HepG2 (cell line): ENCODE measurements at regions not wholly inside any gene's neighbourhood (a gene's known extent, or its start where the extent isn't known, plus 50 kb on each side); places are given as distances from the start of the nearest gene placed in this dataset.
A peak's percentile ranks its signal among the peaks of the same experiment; 100 is the strongest.

Experiments
- ATAC-seq: fragments of 200-7000 bp; cut with Tn5 transposase; 3 replicates; pipeline ENCODE4 v1.9.1; 2020; ENCODE audit warnings: mild to moderate bottlenecking, moderate library complexity
- BruUV-seq: library from RNA; stranded (reverse); fragments of 400-500 nt; replicated peaks from 2 replicates; lab custom pipeline; 2021; lab: Mats Ljungman, UMichigan
- CTCF ChIA-PET: fragments of 300-600 bp; formaldehyde crosslinking; extraction: SDS; loops from one replicate; lab custom pipeline; 2021; ENCODE audit warnings: low total read pairs, inconsistent platforms, low intra/inter-chr PET ratio; lab: Yijun Ruan, JAX
- POLR2A ChIA-PET: fragments of 350-600 bp; sonication (Branson Sonifier 250); formaldehyde crosslinking; loops from one replicate; lab custom pipeline; 2020; ENCODE audit warnings: antibody characterized with exemption, inconsistent platforms; lab: Yijun Ruan, JAX
- DNase-seq: peaks from one replicate; pipeline ENCODE4 v3.0.0-alpha.2; 2015; ENCODE audit warnings: low spot score
- FAIRE-seq: peaks from 3 replicates; lab custom pipeline; 2011; peaks lifted over from hg19 to GRCh38; lab: Jason Lieb, UNC
- H2AFZ ChIP-seq: one replicate; pipeline ENCODE4 v1.6.1; 2011; ENCODE audit warnings: low read length, inconsistent platforms
- H3K27ac ChIP-seq: fragments of 300-600 bp; 3 replicates; pipeline ENCODE4 v1.8.0; 2011; ENCODE audit warnings: mixed run types, mild to moderate bottlenecking, mixed read lengths, low read length, inconsistent platforms; ENCODE audit not compliant: insufficient read depth; ENCODE audit errors: extremely low read length
- H3K27me3 ChIP-seq, 2 experiments: fragments of 200-600 bp in 1 of 2; 2 replicates in 1 of 2; 3 replicates in 1 of 2; pipeline versions ENCODE4 v1.6.0 to v1.8.0; 2011; ENCODE audit warnings: low read length in 2 of 2, mild to moderate bottlenecking in 2 of 2, moderate library complexity in 2 of 2, inconsistent platforms in 1 of 2; ENCODE audit not compliant: insufficient read depth in 2 of 2, control insufficient read depth in 1 of 2
- H3K36me3 ChIP-seq, 2 experiments: fragments of 200-600 bp in 1 of 2; replicated peaks in 1 of 2; 2 replicates in 1 of 2; 3 replicates in 1 of 2; pipeline versions ENCODE4 v1.5.1 to v1.8.0; 2011; ENCODE audit warnings: low read length in 2 of 2, inconsistent platforms in 1 of 2; ENCODE audit not compliant: insufficient read depth in 2 of 2, control insufficient read depth in 1 of 2
- H3K4me1 ChIP-seq: 2 replicates; pipeline ENCODE4 v1.5.1; 2012; ENCODE audit warnings: low read length, inconsistent platforms; ENCODE audit not compliant: insufficient read depth
- H3K4me2 ChIP-seq: 2 replicates; pipeline ENCODE4 v1.6.0; 2011; ENCODE audit warnings: low read depth, low read length, inconsistent platforms
- H3K4me3 ChIP-seq, 3 experiments: fragments of 200-600 bp in 1 of 3; sonication (generic), shearing (Covaris generic) in 1 of 3; replicated peaks in 1 of 3; 2 replicates each; pipeline ENCODE4 v1.5.1; 2011 to 2016; ENCODE audit warnings: low read length in 3 of 3, inconsistent platforms in 2 of 3, low read depth in 2 of 3, mild to moderate bottlenecking in 2 of 3, control low read depth in 1 of 3, mixed read lengths in 1 of 3; ENCODE audit not compliant: insufficient read depth in 1 of 3
- H3K79me2 ChIP-seq: one replicate; pipeline ENCODE4 v1.6.1; 2011; ENCODE audit warnings: low read length, inconsistent platforms; ENCODE audit not compliant: insufficient read depth
- H3K9ac ChIP-seq: 2 replicates; pipeline ENCODE4 v1.6.0; 2011; ENCODE audit warnings: mild to moderate bottlenecking, low read depth, low read length, inconsistent platforms; ENCODE audit not compliant: insufficient read depth
- H3K9me3 ChIP-seq: 2 replicates; pipeline ENCODE4 v1.5.1; 2012; ENCODE audit warnings: mild to moderate bottlenecking, low read length
- H4K20me1 ChIP-seq: 2 replicates; pipeline ENCODE4 v1.6.0; 2011; ENCODE audit warnings: inconsistent platforms, mild to moderate bottlenecking, low read length, moderate library complexity; ENCODE audit not compliant: insufficient read depth
- HNRNPK ChIP-seq: fragments of 200-400 bp; formaldehyde crosslinking; IDR thresholded peaks from 2 replicates; pipeline ENCODE4 v1.6.1; 2018; ENCODE audit warnings: low read length, low read depth, moderate library complexity, mild to moderate bottlenecking; ENCODE audit not compliant: poor library complexity, severe bottlenecking
- MAFF ChIP-seq: IDR thresholded peaks from 2 replicates; pipeline ENCODE4 v1.6.1; 2011; ENCODE audit warnings: low read depth, low read length, improper control_type of control experiment
- PRPF4 ChIP-seq: fragments of 200-400 bp; formaldehyde crosslinking; IDR thresholded peaks from 2 replicates; pipeline ENCODE4 v1.6.1; 2016; ENCODE audit warnings: low read length, low read depth; ENCODE audit not compliant: poor library complexity, severe bottlenecking
- ZFAT ChIP-seq: sonication (generic); formaldehyde crosslinking; conservative IDR thresholded peaks from 2 replicates; pipeline ENCODE4 v1.8.1; 2023; ENCODE audit warnings: missing genetic modification reagents, inconsistent platforms
- ZNF10 ChIP-seq: sonication (generic); formaldehyde crosslinking; IDR thresholded peaks from 2 replicates; pipeline ENCODE4 v1.4.0; 2020; ENCODE audit warnings: mild to moderate bottlenecking, low read depth, missing genetic modification reagents, borderline replicate concordance
- ZNF24 ChIP-seq: fragments of 450-650 bp; IDR thresholded peaks from 2 replicates; pipeline ENCODE4 v1.6.1; 2017; ENCODE audit warnings: antibody characterized with exemption, mild to moderate bottlenecking
- ZNF615 ChIP-seq: sonication (generic); formaldehyde crosslinking; IDR thresholded peaks from 2 replicates; pipeline ENCODE4 v1.5.0; 2020; ENCODE audit warnings: mild to moderate bottlenecking, missing genetic modification reagents, borderline replicate concordance
- ZNF878 ChIP-seq: sonication (generic); formaldehyde crosslinking; IDR thresholded peaks from 2 replicates; pipeline ENCODE4 v1.8.1; 2023; ENCODE audit warnings: mild to moderate bottlenecking, missing genetic modification reagents, moderate library complexity
- WGBS: methylation state at CpG from one replicate; pipeline ENCODE4 v1.1.6; 2017; ENCODE audit warnings: low lambda C conversion rate; 5-methylcytosine and 5-hydroxymethylcytosine counted together
- in situ Hi-C: cut with HindIII; loops from 2 replicates; pipeline ENCODE4 v1.10.0; 2017; ENCODE audit warnings: low pct_unique_long_range_greater_than_20kb; ENCODE audit not compliant: extremely low pct_ligation_motif_present
- intact Hi-C: fragments of 100-400 bp; cut with micrococcal nuclease; formaldehyde crosslinking; loops from one replicate; pipeline ENCODE4 v1.10.0; 2022; ENCODE audit not compliant: unreplicated experiment
- TF ChIP-seq, protein P1 (sequence below): sonication (generic); formaldehyde crosslinking; IDR thresholded peaks from 2 replicates; pipeline ENCODE4 v1.8.0; 2022; ENCODE audit warnings: missing genetic modification reagents, mild to moderate bottlenecking, inconsistent platforms, borderline replicate concordance

DNA sequence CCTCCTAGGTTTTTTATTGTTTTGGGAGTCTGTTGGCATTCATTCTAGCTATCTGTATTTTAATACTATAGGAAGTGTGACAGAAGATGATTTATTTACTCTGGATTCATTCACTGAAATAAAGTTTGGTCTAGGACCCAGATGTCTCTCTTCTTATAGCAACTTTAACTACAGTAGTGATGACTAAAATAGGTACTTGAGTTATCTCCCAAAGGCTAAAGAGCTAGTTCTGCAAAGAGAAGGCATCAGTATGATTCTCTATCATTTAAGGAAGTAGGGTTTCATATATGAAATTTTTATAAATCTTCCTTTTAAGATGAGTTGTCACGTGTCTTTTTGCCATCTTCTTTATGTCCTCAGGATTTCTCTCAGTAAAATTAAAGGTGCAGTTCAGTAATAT lies 507.4 kb downstream of the KCTD12 start:
- H3K4me1 ChIP-seq = no peaks in the 10 kb centered on the region
- no peak for ATAC-seq
- H3K36me3 ChIP-seq = no peaks in the 10 kb centered on the region
- no peak overlapping the region for H3K4me2 ChIP-seq
- 3% methylated on average over 1 of the region's 1 CpG for WGBS
- H4K20me1 ChIP-seq = no peaks in the 10 kb centered on the region
- no peaks in the 10 kb centered on the region for H3K9me3 ChIP-seq
- ChIA-PET CTCF (no interaction called here), POLR2A (no interaction called here)
- H2AFZ ChIP-seq = no peak overlapping the region
- TF ChIP-seq ZNF615 (CRISPR knock-in tag) (no peak), ZNF10 (CRISPR knock-in tag) (no peak), HNRNPK (no peak), PRPF4 (no peak), ZNF24 (no peak), ZNF878 (CRISPR knock-in tag) (no peak)
- TF ChIP-seq, protein P1, sequence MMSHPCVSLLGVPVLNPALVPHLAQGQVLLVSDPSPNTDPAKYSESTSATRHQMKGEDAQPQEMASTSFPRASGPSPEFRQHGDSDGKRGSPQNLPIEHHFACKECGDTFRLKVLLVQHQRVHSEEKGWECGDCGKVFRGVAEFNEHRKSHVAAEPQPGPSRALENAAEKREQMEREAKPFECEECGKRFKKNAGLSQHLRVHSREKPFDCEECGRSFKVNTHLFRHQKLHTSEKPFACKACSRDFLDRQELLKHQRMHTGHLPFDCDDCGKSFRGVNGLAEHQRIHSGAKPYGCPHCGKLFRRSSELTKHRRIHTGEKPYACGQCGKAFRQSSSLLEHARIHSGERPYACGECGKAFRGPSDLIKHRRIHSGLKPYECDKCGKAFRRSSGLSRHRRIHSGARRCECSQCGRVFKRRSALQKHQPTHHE (CRISPR knock-in tag) = no peak
- no peak overlapping the region for H3K27ac ChIP-seq
- in situ Hi-C loops = no loop called here
- H3K4me3 ChIP-seq = no peak overlapping the region
- no peaks in the 10 kb centered on the region for H3K27me3 ChIP-seq
- no peak overlapping the region for H3K9ac ChIP-seq
- no peak for DNase-seq
- no peak for FAIRE-seq
- no peaks in the 10 kb centered on the region for H3K79me2 ChIP-seq
- intact Hi-C loops = no loop called here
- BruUV-seq = no TSS peak

DNA sequence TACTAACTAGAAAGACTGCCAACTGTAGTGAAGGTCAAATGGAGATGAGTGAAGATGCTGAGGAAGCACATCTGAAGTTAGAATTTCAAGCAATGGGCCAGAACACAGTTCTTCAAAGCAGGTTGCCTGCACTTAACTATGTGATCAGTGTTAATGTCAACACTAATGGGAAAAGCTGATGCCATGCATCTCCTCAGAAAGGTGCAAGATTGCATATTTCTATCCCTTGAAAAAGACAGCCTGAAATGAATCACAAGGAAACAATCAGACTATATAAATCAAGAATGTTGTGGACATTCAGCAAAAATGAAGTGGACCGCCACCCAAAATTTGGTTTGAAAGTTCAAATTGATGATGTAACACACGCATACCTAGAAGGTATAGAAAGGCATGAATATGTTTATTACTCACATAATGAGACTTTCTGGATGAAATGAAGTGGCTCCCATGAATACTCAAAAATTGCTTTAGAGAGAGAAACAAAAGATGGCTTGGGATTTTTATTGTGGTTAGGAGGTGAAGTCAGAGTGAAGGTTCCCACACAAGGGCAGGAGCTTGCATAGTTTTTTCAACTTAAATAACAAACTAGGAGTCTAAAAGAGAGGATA lies 522.4 kb downstream of the KCTD12 start:
- DNase-seq (no peak), ATAC-seq (no peak), FAIRE-seq (no peak)
- Histone ChIP-seq H3K36me3 (no peaks in the 10 kb centered on the region), H4K20me1 (no peaks in the 10 kb centered on the region), H3K4me2 (no peak overlapping the region), H3K79me2 (no peaks in the 10 kb centered on the region), H3K9ac (no peak overlapping the region), H3K9me3 (no peaks in the 10 kb centered on the region), H2AFZ (no peak overlapping the region), H3K27me3 (no peaks in the 10 kb centered on the region), H3K4me3 (no peak overlapping the region), H3K27ac (no peak overlapping the region), H3K4me1 (no peaks in the 10 kb centered on the region)
- no peak for TF ChIP-seq ZFAT (CRISPR knock-in tag)
- TF ChIP-seq MAFF = 0 out of 2 replicates have a peak, but pooled peaks have one; percentile 12
- in situ Hi-C loops (no loop called here), intact Hi-C loops (no loop called here)
- BruUV-seq = no TSS peak
- WGBS = 25% methylated on average over 2 of the region's 2 CpGs
- ChIA-PET CTCF (no interaction called here), POLR2A (no interaction called here)
